Peyer's patch (tissue), 4 donors: ENCODE measurements at regions not wholly inside any gene's neighbourhood (a gene's known extent, or its start where the extent isn't known, plus 50 kb on each side); places are given as distances from the start of the nearest gene placed in this dataset.

Experiments used
- CTCF ChIP-seq, 6 experiments: fragments of 450-650 bp in 4 of 6; fragments of 200-600 bp in 2 of 6; sonication (generic) in 1 of 6; IDR thresholded peaks; one replicate each; pipeline ENCODE4 v1.5.1; 2017 to 2019; ENCODE audit warnings: antibody characterized with exemption in 6 of 6, mild to moderate bottlenecking in 3 of 6, moderate library complexity in 1 of 6
- POLR2A ChIP-seq, 2 donors: fragments of 450-650 bp; IDR thresholded peaks; one replicate each; pipeline ENCODE4 v1.5.1; 2017; ENCODE audit warnings: antibody characterized with exemption in 2 of 2, mild to moderate bottlenecking in 2 of 2, moderate library complexity in 2 of 2

- TF ChIP-seq POLR2A (IDR thresholded peaks at IDR 0.05) (no peak), CTCF (IDR thresholded peaks at IDR 0.05) (no peak)
Observed at GRCh38 chr4:15340902-15341732, 86.7 kb upstream of the C1QTNF7 start.
